GM23338 (cell line): ENCODE measurements at regions not wholly inside any gene's neighbourhood (a gene's known extent, or its start where the extent isn't known, plus 50 kb on each side); places are given as distances from the start of the nearest gene placed in this dataset.

Experiments used
- ATAC-seq: fragments of 200-7000 bp; cut with Tn5 transposase; 3 replicates; pipeline ENCODE4 v1.9.1; 2020
- DNase-seq: peaks from one replicate; pipeline ENCODE4 v3.0.0-alpha.2; 2015; ENCODE audit warnings: low spot score
- H2AFZ ChIP-seq: fragments of 200-600 bp; sonication (generic); 2 replicates; pipeline ENCODE4 v1.8.0; 2016; ENCODE audit warnings: antibody characterized with exemption, mild to moderate bottlenecking, moderate library complexity
- H3F3A ChIP-seq: fragments of 200-600 bp; sonication (generic); replicated peaks from 2 replicates; pipeline ENCODE4 v1.8.0; 2017; ENCODE audit warnings: antibody characterized with exemption, mixed run types, low read depth
- H3K27ac ChIP-seq: fragments of 200-600 bp; sonication (generic); 2 replicates; pipeline ENCODE4 v1.6.1; 2016; ENCODE audit warnings: low read depth
- H3K27me3 ChIP-seq: fragments of 200-600 bp; sonication (generic); 2 replicates; pipeline ENCODE4 v1.8.0; 2016; ENCODE audit warnings: mild to moderate bottlenecking, mixed run types, moderate library complexity; ENCODE audit not compliant: insufficient read depth
- H3K36me3 ChIP-seq: fragments of 200-600 bp; sonication (generic); 2 replicates; pipeline ENCODE4 v1.8.0; 2016; ENCODE audit warnings: mild to moderate bottlenecking; ENCODE audit not compliant: insufficient read depth
- H3K4me1 ChIP-seq: fragments of 200-600 bp; sonication (generic); 2 replicates; pipeline ENCODE4 v1.8.0; 2016; ENCODE audit warnings: mild to moderate bottlenecking, moderate library complexity; ENCODE audit not compliant: insufficient read depth
- H3K4me2 ChIP-seq: fragments of 200-600 bp; sonication (generic); 2 replicates; pipeline ENCODE4 v1.7.1; 2017; ENCODE audit warnings: mixed run types
- H3K4me3 ChIP-seq: fragments of 200-600 bp; sonication (generic); 2 replicates; pipeline ENCODE4 v1.6.1; 2016; ENCODE audit warnings: mixed run types
- H3K79me2 ChIP-seq: fragments of 200-600 bp; sonication (generic); replicated peaks from 2 replicates; pipeline ENCODE4 v1.8.0; 2017; ENCODE audit warnings: mild to moderate bottlenecking; ENCODE audit not compliant: insufficient read depth
- H3K9me2 ChIP-seq: fragments of 200-600 bp; sonication (generic); 2 replicates; pipeline ENCODE4 v1.8.0; 2017; ENCODE audit not compliant: insufficient read depth
- H4K20me1 ChIP-seq: fragments of 200-600 bp; sonication (generic); replicated peaks from 2 replicates; pipeline ENCODE4 v1.8.0; 2017; ENCODE audit warnings: mild to moderate bottlenecking; ENCODE audit not compliant: insufficient read depth
- H3K27ac Mint-ChIP-seq: 2 replicates; pipeline ENCODE4 v1.8.0; 2020; ENCODE audit warnings: inconsistent platforms, mild to moderate bottlenecking, moderate library complexity, mixed read lengths
- H3K27me3 Mint-ChIP-seq: 3 replicates; pipeline ENCODE4 v1.8.0; 2022; ENCODE audit warnings: low read depth, mild to moderate bottlenecking, moderate library complexity, mixed read lengths, inconsistent platforms; ENCODE audit not compliant: insufficient read depth, poor library complexity
- H3K36me3 Mint-ChIP-seq: 3 replicates; pipeline ENCODE4 v1.8.0; 2021; ENCODE audit warnings: low read depth, mild to moderate bottlenecking, inconsistent platforms, moderate library complexity, mixed read lengths
- H3K4me1 Mint-ChIP-seq: 3 replicates; pipeline ENCODE4 v1.8.0; 2020; ENCODE audit warnings: mild to moderate bottlenecking, inconsistent platforms, mixed read lengths
- H3K4me3 Mint-ChIP-seq: 3 replicates; pipeline ENCODE4 v1.8.0; 2021; ENCODE audit warnings: moderate library complexity, mild to moderate bottlenecking, inconsistent platforms, mixed read lengths
- H3K9me3 Mint-ChIP-seq: 3 replicates; pipeline ENCODE4 v1.8.0; 2020; ENCODE audit warnings: moderate library complexity, mild to moderate bottlenecking, inconsistent platforms, mixed read lengths
- CREB1 ChIP-seq: fragments of 250-450 bp; sonication (Bioruptor Pico); IDR thresholded peaks from 2 replicates; pipeline ENCODE4 v1.5.0; 2020; ENCODE audit warnings: low read depth, mild to moderate bottlenecking, moderate library complexity
- CTCF ChIP-seq, 2 experiments: fragments of 200-600 bp in 1 of 2; sonication (generic) in 1 of 2; conservative IDR thresholded peaks; 2 replicates each; pipeline versions ENCODE4 v1.5.1 to v1.6.1; 2016 to 2017; ENCODE audit warnings: antibody characterized with exemption in 2 of 2, low read depth in 2 of 2, mild to moderate bottlenecking in 2 of 2, moderate library complexity in 1 of 2
- ETS1 ChIP-seq: IDR thresholded peaks from 2 replicates; pipeline ENCODE4 v1.6.1; 2016; ENCODE audit warnings: antibody characterized with exemption
- EZH2 ChIP-seq: fragments of 200-600 bp; sonication (generic); IDR thresholded peaks from one replicate; pipeline ENCODE4 v1.8.0; 2017; ENCODE audit warnings: antibody characterized with exemption, mild to moderate bottlenecking, low read depth; ENCODE audit not compliant: unreplicated experiment
- EZH2phosphoT487 ChIP-seq: fragments of 200-600 bp; sonication (generic); IDR thresholded peaks from one replicate; pipeline ENCODE4 v1.8.1; 2018; ENCODE audit warnings: antibody characterized with exemption; ENCODE audit not compliant: unreplicated experiment
- POLR2AphosphoS5 ChIP-seq: IDR thresholded peaks from 2 replicates; pipeline ENCODE4 v1.6.1; 2016; ENCODE audit warnings: antibody characterized with exemption, low read depth
- REST ChIP-seq: IDR thresholded peaks from one replicate; pipeline ENCODE4 v1.6.1; 2018; ENCODE audit warnings: antibody characterized with exemption; ENCODE audit not compliant: unreplicated experiment
- STAT1 ChIP-seq: IDR thresholded peaks from one replicate; pipeline ENCODE4 v1.6.1; 2016; ENCODE audit warnings: antibody characterized with exemption; ENCODE audit not compliant: unreplicated experiment
- ZNF114 ChIP-seq: fragments of 250-450 bp; sonication (Bioruptor Pico); IDR thresholded peaks from 2 replicates; pipeline ENCODE4 v1.5.0; 2020; ENCODE audit warnings: mild to moderate bottlenecking, moderate library complexity
- ZNF331 ChIP-seq: fragments of 250-450 bp; sonication (Bioruptor Pico); IDR thresholded peaks from 2 replicates; pipeline ENCODE4 v1.5.0; 2020; ENCODE audit warnings: low read depth, mild to moderate bottlenecking, moderate library complexity

- Histone ChIP-seq H3K4me2 (no peak overlapping the region), H3K4me3 (no peak overlapping the region), H3K9me2 (no peaks in the 10 kb centered on the region), H3K79me2 (no peaks in the 10 kb centered on the region), H3K27me3 (no peaks in the 10 kb centered on the region), H4K20me1 (no peaks in the 10 kb centered on the region), H3K27ac (no peak overlapping the region), H3K36me3 (no peaks in the 10 kb centered on the region), H3F3A (no peaks in the 10 kb centered on the region), H2AFZ (no peak overlapping the region), H3K4me1 (no peaks in the 10 kb centered on the region)
- no peak for TF ChIP-seq POLR2AphosphoS5
- DNase-seq (no peak), ATAC-seq (no peak)
- H3K9me3 Mint-ChIP-seq: no peaks in the 10 kb centered on the region; the same call in 2 of the 3 replicates
- H3K27ac Mint-ChIP-seq: no peak overlapping the region
- H3K27me3 Mint-ChIP-seq: no peaks in the 10 kb centered on the region
- no peaks in the 10 kb centered on the region for H3K36me3 Mint-ChIP-seq
- H3K4me1 Mint-ChIP-seq: no peaks in the 10 kb centered on the region
- H3K4me3 Mint-ChIP-seq: no peak overlapping the region
Measured at GRCh38 chrX:109795682-109796081, 62.6 kb upstream of the ACSL4 start.

- ATAC-seq: no peak
- no peaks in the 10 kb centered on the region for H3K36me3 Mint-ChIP-seq
- no peak for TF ChIP-seq ZNF331 (CRISPR knock-in tag)
- TF ChIP-seq ZNF114 (CRISPR knock-in tag): no peak
- no peak for TF ChIP-seq EZH2
- TF ChIP-seq REST: no peak
- no peak for TF ChIP-seq STAT1
- TF ChIP-seq CREB1 (CRISPR knock-in tag): no peak
- TF ChIP-seq EZH2phosphoT487: no peak
- no peak for TF ChIP-seq ETS1
- no peak for TF ChIP-seq CTCF (conservative IDR thresholded peaks at IDR 0.05; ENCODE audit: low read depth in 2 of 2)
- no peak for TF ChIP-seq POLR2AphosphoS5
Measured at GRCh38 chrX:109797311-109797975, 64.4 kb upstream of the ACSL4 start.

More at GRCh38 chrX:109797311-109797975, 64.4 kb upstream of the ACSL4 start:
- Histone ChIP-seq H2AFZ (no peak overlapping the region), H3K27ac (no peak overlapping the region), H3K4me1 (no peaks in the 10 kb centered on the region), H3F3A (no peaks in the 10 kb centered on the region), H3K27me3 (no peaks in the 10 kb centered on the region), H3K79me2 (no peaks in the 10 kb centered on the region), H3K4me3 (no peak overlapping the region), H3K9me2 (no peaks in the 10 kb centered on the region), H3K4me2 (no peak overlapping the region), H3K36me3 (no peaks in the 10 kb centered on the region), H4K20me1 (no peaks in the 10 kb centered on the region)
- no peaks in the 10 kb centered on the region; the same call in 2 of the 3 replicates for H3K9me3 Mint-ChIP-seq
- H3K27ac Mint-ChIP-seq: no peak overlapping the region
- H3K4me3 Mint-ChIP-seq: no peak overlapping the region
- no peak for DNase-seq
- H3K4me1 Mint-ChIP-seq: no peaks in the 10 kb centered on the region
- H3K27me3 Mint-ChIP-seq: no peaks in the 10 kb centered on the region
